GM12873 (cell line): ENCODE measurements at regions not wholly inside any gene's neighbourhood (a gene's known extent, or its start where the extent isn't known, plus 50 kb on each side); places are given as distances from the start of the nearest gene placed in this dataset.

Experiments
- CTCF ChIP-seq: IDR thresholded peaks from 2 replicates; pipeline ENCODE4 v1.5.1; 2012; ENCODE audit warnings: low read depth, mild to moderate bottlenecking, moderate library complexity, low read length, control low read depth; ENCODE audit not compliant: insufficient read depth; ENCODE audit errors: missing control alignments

GRCh38 chr12:83689333-83689732 is 1002.6 kb downstream of the TMTC2 start:
- no peak for TF ChIP-seq CTCF

DNA sequence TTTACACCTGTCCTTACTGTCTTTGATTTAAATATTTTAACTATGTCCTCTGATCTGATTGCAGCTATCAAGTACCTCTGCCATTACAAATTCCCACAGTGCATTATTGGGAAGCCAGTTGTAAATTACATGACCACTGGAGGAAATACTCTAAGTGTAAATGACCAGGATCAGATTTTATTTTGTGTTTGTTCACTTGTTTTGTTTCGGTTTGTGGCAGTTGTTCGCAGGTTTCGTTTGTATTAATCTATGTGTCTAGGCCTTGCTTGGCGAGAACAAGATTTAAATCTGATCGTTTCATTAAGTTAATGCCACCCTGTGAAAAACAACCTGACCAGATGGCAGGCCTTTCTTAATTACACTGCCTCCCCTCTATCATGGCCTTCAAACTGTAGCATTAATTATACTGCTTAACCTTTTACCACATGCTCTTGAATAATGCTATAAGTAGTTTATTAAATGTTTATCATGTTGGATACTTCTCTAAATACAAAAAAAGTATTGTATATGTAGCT is 990.1 kb downstream of the TMTC2 start:
- no peak for TF ChIP-seq CTCF

DNA sequence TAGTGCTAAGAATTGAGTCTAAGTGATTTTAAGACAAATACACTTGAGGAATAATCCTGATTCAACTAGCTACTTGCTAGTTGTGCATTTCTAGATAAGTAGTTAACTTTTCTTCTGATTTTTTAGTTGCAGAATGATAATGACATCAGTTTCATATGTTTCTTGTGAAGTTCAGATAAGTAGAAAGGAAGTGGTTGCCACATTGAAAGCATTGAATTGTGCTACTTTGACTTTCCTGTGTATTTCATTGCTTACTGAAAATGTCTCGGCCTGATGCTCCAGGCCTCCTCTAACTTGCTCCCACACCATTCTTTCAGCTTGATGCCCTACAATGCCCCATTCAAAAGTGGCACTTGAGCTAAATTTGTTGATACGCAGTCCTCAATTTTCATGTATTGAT is 980.0 kb downstream of the TMTC2 start:
- no peak for TF ChIP-seq CTCF

GRCh38 chr12:83665634-83666218 is 979.0 kb downstream of the TMTC2 start:
- TF ChIP-seq CTCF = no peak

DNA sequence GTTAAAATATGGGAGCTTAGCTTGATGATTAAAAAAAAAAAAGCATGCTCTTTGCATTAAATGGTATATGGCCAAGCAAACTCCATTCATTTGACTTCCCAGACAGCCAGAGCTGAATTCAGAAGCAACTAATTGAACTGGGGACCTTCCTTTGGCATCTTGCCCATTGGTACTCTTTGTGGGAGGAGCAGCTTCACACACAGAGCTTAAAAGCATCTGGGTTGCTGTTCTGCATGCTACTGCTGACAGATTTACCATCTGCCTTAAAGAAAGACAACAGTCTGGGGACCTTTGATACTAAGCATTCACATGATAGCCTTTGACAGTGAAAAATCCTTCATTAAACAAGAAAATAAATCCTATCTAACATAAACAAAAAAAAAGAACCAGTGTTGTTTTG is 977.9 kb downstream of the TMTC2 start:
- no peak for TF ChIP-seq CTCF

GRCh38 chr12:83660727-83661358 is 974.1 kb downstream of the TMTC2 start:
- TF ChIP-seq CTCF = no peak

DNA sequence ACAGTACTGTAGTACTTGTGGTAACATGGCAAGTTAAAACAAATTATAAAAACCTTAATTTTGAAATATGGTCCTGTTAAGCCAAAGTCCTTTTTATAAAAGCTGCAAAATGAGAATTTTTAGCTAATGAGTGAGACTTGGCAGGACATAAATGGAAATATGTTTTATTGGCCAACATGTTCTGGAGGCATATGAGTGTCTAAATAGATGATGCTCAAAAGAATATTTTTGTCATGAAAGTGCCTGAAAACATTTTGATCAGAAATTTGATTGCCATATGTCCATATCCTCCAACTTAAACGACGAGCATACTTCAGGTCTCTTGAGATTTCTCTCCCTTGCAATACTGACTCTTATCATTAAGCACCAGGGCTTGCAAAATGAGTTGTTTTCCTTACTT is 972.6 kb downstream of the TMTC2 start:
- no peak for TF ChIP-seq CTCF
